ENCODE measurements at regions not wholly inside any gene's neighbourhood (a gene's known extent, or its start where the extent isn't known, plus 50 kb on each side); places are given as distances from the start of the nearest gene placed in this dataset.

DNA sequence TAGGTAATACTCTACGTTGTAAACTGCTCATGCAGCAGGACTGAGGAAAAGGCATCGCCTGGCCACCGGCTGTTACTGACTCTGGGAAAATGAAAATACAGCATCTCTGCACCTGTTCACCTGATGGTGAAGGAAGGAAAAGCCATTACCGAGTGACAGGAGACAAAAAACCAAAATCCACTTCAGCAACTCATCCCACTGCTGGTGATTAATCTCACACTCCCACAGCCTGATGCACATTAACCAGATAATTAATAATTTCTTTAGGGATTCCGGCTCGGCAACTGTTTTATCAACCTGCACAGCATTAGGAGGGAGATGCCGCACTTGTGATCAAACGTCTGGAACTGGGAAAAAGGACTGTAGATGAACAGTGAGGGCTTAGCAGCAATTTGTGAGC, 183.9 kb upstream of the ESRRG start:
- TF ChIP-seq CTCF (conservative IDR thresholded peaks at IDR 0.05; ENCODE audit: low read length) (no peak), EZH2phosphoT487 (IDR thresholded peaks at IDR 0.05; ENCODE audit: borderline replicate concordance) (no peak)

All from Loucy (cell line).